ENCODE measurements at regions not wholly inside any gene's neighbourhood (a gene's known extent, or its start where the extent isn't known, plus 50 kb on each side); places are given as distances from the start of the nearest gene placed in this dataset.
A peak's percentile ranks its signal among the peaks of the same experiment; 100 is the strongest.
"Not testable (repeated sequence)": the region's sequence is repeated elsewhere in the genome, so short reads cannot be mapped to it uniquely, and the experiment has no call there.

- Histone ChIP-seq H3K4me2 (no peak overlapping the region), H3K9me3 (no peaks in the 10 kb centered on the region; the same call in 2 of the 3 replicates), H3K4me1 (no peaks in the 10 kb centered on the region), H3K27ac (no peak overlapping the region), H3K4me3 (no peak overlapping the region)
- peak in 1 of 2 experiments; percentile 53; a peak in 1 of 6 replicates for ATAC-seq
- ChIA-PET CTCF (interaction anchor here (1.4 kb wide), 1 partner anchor 51 kb away, joined by 4 read pairs; no protein-coding TSS in a partner anchor), POLR2A (no interaction called here)
- WGBS (ENCODE audit: missing lambda C conversion rate), result 87% methylated on average over 3 of the region's 3 CpGs
- no peak for DNase-seq (ENCODE audit: low read depth in 1 of 2, low spot score in 1 of 2)
- TF ChIP-seq EHMT2 (IDR thresholded peaks at IDR 0.05; ENCODE audit: low read depth) (no peak), TP53 (CRISPR knock-in tag; IDR thresholded peaks at IDR 0.05) (no peak), CTCF (IDR thresholded peaks at IDR 0.05) (no peak), HOXB5 (CRISPR knock-in tag; IDR thresholded peaks at IDR 0.05) (no peak), POLR2AphosphoS2 (conservative IDR thresholded peaks at IDR 0.05; ENCODE audit: low read length) (no peak), FOSB (CRISPR knock-in tag; IDR thresholded peaks at IDR 0.05) (no peak), RFX5 (IDR thresholded peaks at IDR 0.05) (no peak), HDAC2 (IDR thresholded peaks at IDR 0.05) (no peak), CBX2 (IDR thresholded peaks at IDR 0.05; ENCODE audit: borderline replicate concordance, low read depth) (no peak), HEYL (CRISPR knock-in tag; IDR thresholded peaks at IDR 0.05) (no peak), ESRRA (IDR thresholded peaks at IDR 0.05; ENCODE audit: borderline replicate concordance, low read length) (no peak), PBX3 (IDR thresholded peaks at IDR 0.05) (no peak), PHF8 (IDR thresholded peaks at IDR 0.05; ENCODE audit: borderline replicate concordance, low read depth) (no peak), RCOR1 (IDR thresholded peaks at IDR 0.05; ENCODE audit: low read depth, low read length) (no peak), TFCP2L1 (CRISPR knock-in tag; IDR thresholded peaks at IDR 0.05) (no peak), BHLHE40 (IDR thresholded peaks at IDR 0.05; ENCODE audit: low read depth, low read length) (no peak), ZSCAN20 (CRISPR knock-in tag; IDR thresholded peaks at IDR 0.05) (no peak), ZFP36 (IDR thresholded peaks at IDR 0.05; ENCODE audit: borderline replicate concordance, partially characterized antibody) (no peak), CHD4 (IDR thresholded peaks at IDR 0.05; ENCODE audit: borderline replicate concordance) (no peak)
- no peak for FAIRE-seq
Observed at GRCh38 chr2:142734231-142734630, 143.2 kb upstream of the KYNU start.

GRCh38 chr2:142729814-142730213 lies 147.7 kb upstream of the KYNU start:
- H3K4me2 ChIP-seq; FAIRE-seq; H3K27ac ChIP-seq; DNase-seq (ENCODE audit: low read depth in 1 of 2, low spot score in 1 of 2); H3K4me1 ChIP-seq; H3K9me3 ChIP-seq; H3K4me3 ChIP-seq; CTCF ChIA-PET; ATAC-seq; POLR2A ChIA-PET: not testable (repeated sequence)
- WGBS (ENCODE audit: missing lambda C conversion rate), result 79% methylated on average over 1 of the region's 1 CpG

- WGBS (ENCODE audit: missing lambda C conversion rate), result 87% methylated on average over 17 of the region's 17 CpGs
- DNase-seq (ENCODE audit: low read depth in 1 of 2, low spot score in 1 of 2); H3K4me2 ChIP-seq; FAIRE-seq; POLR2A ChIA-PET; H3K27ac ChIP-seq; H3K4me3 ChIP-seq; ATAC-seq; H3K4me1 ChIP-seq; H3K9me3 ChIP-seq: not testable (repeated sequence)
- CTCF ChIA-PET, result interaction anchor here (1.8 kb wide), 1 partner anchor 15 kb away, joined by 6 read pairs; no protein-coding TSS in a partner anchor
Observed at GRCh38 chr2:142727821-142728478, 149.5 kb upstream of the KYNU start.

Data from A549 (cell line).